Neural progenitor cell (in vitro differentiated cells): ENCODE measurements at regions not wholly inside any gene's neighbourhood (a gene's known extent, or its start where the extent isn't known, plus 50 kb on each side); places are given as distances from the start of the nearest gene placed in this dataset.

Experiments used
- EZH2 ChIP-seq: fragments of 200-600 bp; sonication (generic); IDR thresholded peaks from 2 replicates; pipeline ENCODE4 v1.6.1; 2017; ENCODE audit warnings: antibody characterized with exemption, mild to moderate bottlenecking, moderate library complexity
- EZH2phosphoT487 ChIP-seq: fragments of 200-600 bp; sonication (generic); IDR thresholded peaks from 2 replicates; pipeline ENCODE4 v1.6.1; 2017; ENCODE audit warnings: antibody characterized with exemption
- TF ChIP-seq, protein P1 (sequence below): fragments of 200-600 bp; sonication (generic); IDR thresholded peaks from 2 replicates; pipeline ENCODE4 v1.5.1; 2017; ENCODE audit warnings: antibody characterized with exemption, mild to moderate bottlenecking

DNA sequence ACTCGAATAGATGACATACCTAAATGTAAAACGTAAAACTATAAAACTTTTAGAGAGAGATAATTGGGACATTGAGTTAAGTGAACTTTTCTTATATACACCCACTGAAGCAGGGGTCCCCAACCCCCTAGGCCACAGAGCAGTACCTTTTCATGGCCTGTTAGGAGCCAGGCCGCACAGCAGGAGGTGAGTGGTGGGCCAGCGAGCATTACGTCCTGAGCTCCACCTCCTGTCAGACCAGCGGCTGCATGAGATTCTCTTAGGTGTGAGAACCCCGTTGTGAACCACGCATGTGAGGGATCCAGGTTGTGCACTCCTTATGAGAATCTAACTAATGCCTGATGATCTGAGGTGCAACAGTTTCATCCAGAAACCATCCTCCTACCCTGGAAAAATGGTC, 114.8 kb downstream of the HMX1 start:
- TF ChIP-seq, protein P1, sequence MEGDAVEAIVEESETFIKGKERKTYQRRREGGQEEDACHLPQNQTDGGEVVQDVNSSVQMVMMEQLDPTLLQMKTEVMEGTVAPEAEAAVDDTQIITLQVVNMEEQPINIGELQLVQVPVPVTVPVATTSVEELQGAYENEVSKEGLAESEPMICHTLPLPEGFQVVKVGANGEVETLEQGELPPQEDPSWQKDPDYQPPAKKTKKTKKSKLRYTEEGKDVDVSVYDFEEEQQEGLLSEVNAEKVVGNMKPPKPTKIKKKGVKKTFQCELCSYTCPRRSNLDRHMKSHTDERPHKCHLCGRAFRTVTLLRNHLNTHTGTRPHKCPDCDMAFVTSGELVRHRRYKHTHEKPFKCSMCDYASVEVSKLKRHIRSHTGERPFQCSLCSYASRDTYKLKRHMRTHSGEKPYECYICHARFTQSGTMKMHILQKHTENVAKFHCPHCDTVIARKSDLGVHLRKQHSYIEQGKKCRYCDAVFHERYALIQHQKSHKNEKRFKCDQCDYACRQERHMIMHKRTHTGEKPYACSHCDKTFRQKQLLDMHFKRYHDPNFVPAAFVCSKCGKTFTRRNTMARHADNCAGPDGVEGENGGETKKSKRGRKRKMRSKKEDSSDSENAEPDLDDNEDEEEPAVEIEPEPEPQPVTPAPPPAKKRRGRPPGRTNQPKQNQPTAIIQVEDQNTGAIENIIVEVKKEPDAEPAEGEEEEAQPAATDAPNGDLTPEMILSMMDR: no peak
- TF ChIP-seq EZH2 (no peak), EZH2phosphoT487 (no peak)
